ENCODE measurements at regions not wholly inside any gene's neighbourhood (a gene's known extent, or its start where the extent isn't known, plus 50 kb on each side); places are given as distances from the start of the nearest gene placed in this dataset.
A peak's percentile ranks its signal among the peaks of the same experiment; 100 is the strongest.

DNA sequence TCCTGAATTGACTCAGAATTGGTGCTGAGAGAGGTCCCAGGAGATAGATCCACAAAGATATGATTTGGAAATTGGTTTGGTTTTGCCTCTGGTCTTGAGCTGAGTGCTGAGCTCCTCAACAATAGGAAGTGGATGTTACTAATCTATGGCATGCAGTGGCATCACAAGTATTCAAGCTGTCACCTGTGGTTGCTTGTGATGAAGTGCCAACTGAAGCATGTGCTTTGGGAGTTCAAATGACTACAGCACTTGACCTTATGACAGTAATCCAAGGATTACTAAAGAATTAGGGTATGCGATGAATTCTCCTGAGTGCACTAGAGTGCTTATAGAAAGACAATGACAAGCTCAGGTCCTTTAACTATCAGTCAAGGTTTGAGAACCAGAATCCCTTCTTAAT, 406.2 kb downstream of the NOVA1 start:
- H3K9me3 ChIP-seq: no peaks in the 10 kb centered on the region
- H3F3A ChIP-seq (replicated peaks; ENCODE audit: insufficient read depth): no peaks in the 10 kb centered on the region
- H4K20me1 ChIP-seq (ENCODE audit: insufficient read depth): no peaks in the 10 kb centered on the region
- H3K4me3 ChIP-seq (ENCODE audit: low read depth in 2 of 2, low read length in 1 of 2): no peak overlapping the region
- H3K9ac ChIP-seq: no peak overlapping the region
- no peak for DNase-seq
- H3K79me2 ChIP-seq (ENCODE audit: insufficient read depth): no peaks in the 10 kb centered on the region
- 92% methylated on average over 1 of the region's 1 CpG for WGBS (ENCODE audit: low lambda C conversion rate)
- no peak overlapping the region for H3K27ac ChIP-seq (ENCODE audit: low read depth in 2 of 2, low read length in 1 of 2)
- TF ChIP-seq GATA2 (CRISPR knock-in tag; IDR thresholded peaks at IDR 0.05) (no peak), USF2 (IDR thresholded peaks at IDR 0.05; ENCODE audit: borderline replicate concordance, low read depth, low read length) (no peak), YY1 (IDR thresholded peaks at IDR 0.05; ENCODE audit: low read depth) (no peak)
- TF ChIP-seq, protein P1, sequence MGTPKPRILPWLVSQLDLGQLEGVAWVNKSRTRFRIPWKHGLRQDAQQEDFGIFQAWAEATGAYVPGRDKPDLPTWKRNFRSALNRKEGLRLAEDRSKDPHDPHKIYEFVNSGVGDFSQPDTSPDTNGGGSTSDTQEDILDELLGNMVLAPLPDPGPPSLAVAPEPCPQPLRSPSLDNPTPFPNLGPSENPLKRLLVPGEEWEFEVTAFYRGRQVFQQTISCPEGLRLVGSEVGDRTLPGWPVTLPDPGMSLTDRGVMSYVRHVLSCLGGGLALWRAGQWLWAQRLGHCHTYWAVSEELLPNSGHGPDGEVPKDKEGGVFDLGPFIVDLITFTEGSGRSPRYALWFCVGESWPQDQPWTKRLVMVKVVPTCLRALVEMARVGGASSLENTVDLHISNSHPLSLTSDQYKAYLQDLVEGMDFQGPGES (IDR thresholded peaks at IDR 0.05; ENCODE audit: low read depth, low read length): no peak
- POLR2A ChIA-PET: no interaction called here
- no peak overlapping the region for H2AFZ ChIP-seq (ENCODE audit: low read depth)
- no peaks in the 10 kb centered on the region for H3K36me3 ChIP-seq (replicated peaks in 1 of 2; ENCODE audit: control insufficient read depth in 1 of 2, insufficient read depth in 2 of 2, low read length in 1 of 2)
- no peaks in the 10 kb centered on the region for H3K4me1 ChIP-seq (ENCODE audit: control insufficient read depth in 1 of 2, insufficient read depth in 2 of 2, low read depth in 1 of 2, low read length in 1 of 2)
- CTCF ChIA-PET: interaction anchor here (1.1 kb wide), 1 partner anchor 46 kb away, joined by 3 read pairs; no protein-coding TSS in a partner anchor
- no peak overlapping the region for H3K4me2 ChIP-seq
- no peaks in the 10 kb centered on the region for H3K9me2 ChIP-seq
- peaks cover 10% of the 10 kb centered on the region for H3K27me3 ChIP-seq (ENCODE audit: insufficient read depth)

GRCh38 chr14:26191123-26191522, 406.7 kb downstream of the NOVA1 start:
- no peak for DNase-seq
- H4K20me1 ChIP-seq (ENCODE audit: insufficient read depth): no peaks in the 10 kb centered on the region
- no peaks in the 10 kb centered on the region for H3F3A ChIP-seq (replicated peaks; ENCODE audit: insufficient read depth)
- no peak overlapping the region for H3K4me2 ChIP-seq
- H3K9ac ChIP-seq: no peak overlapping the region
- no peaks in the 10 kb centered on the region for H3K79me2 ChIP-seq (ENCODE audit: insufficient read depth)
- no peaks in the 10 kb centered on the region for H3K9me2 ChIP-seq
- no peak overlapping the region for H3K27ac ChIP-seq (ENCODE audit: low read depth in 2 of 2, low read length in 1 of 2)
- WGBS (ENCODE audit: low lambda C conversion rate): 5% methylated on average over 4 of the region's 4 CpGs
- H3K4me3 ChIP-seq (ENCODE audit: low read depth in 2 of 2, low read length in 1 of 2): no peak overlapping the region
- no peak overlapping the region for H2AFZ ChIP-seq (ENCODE audit: low read depth)
- ChIA-PET POLR2A (no interaction called here), CTCF (no interaction called here)
- no peaks in the 10 kb centered on the region for H3K36me3 ChIP-seq (replicated peaks in 1 of 2; ENCODE audit: control insufficient read depth in 1 of 2, insufficient read depth in 2 of 2, low read length in 1 of 2)
- TF ChIP-seq EP300 (IDR thresholded peaks at IDR 0.05; ENCODE audit: borderline replicate concordance in 1 of 2, low read depth in 1 of 2, low read length in 1 of 2): no peak
- TF ChIP-seq, protein P2, sequence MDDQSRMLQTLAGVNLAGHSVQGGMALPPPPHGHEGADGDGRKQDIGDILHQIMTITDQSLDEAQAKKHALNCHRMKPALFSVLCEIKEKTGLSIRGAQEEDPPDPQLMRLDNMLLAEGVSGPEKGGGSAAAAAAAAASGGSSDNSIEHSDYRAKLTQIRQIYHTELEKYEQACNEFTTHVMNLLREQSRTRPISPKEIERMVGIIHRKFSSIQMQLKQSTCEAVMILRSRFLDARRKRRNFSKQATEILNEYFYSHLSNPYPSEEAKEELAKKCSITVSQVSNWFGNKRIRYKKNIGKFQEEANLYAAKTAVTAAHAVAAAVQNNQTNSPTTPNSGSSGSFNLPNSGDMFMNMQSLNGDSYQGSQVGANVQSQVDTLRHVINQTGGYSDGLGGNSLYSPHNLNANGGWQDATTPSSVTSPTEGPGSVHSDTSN (IDR thresholded peaks at IDR 0.05): no peak
- TF ChIP-seq CTCF (IDR thresholded peaks at IDR 0.05): peak; percentile 32
- H3K9me3 ChIP-seq: no peaks in the 10 kb centered on the region
- H3K4me1 ChIP-seq (ENCODE audit: control insufficient read depth in 1 of 2, insufficient read depth in 2 of 2, low read depth in 1 of 2, low read length in 1 of 2): no peaks in the 10 kb centered on the region
- H3K27me3 ChIP-seq (ENCODE audit: insufficient read depth): 0 out of 2 replicates have a peak, but pooled peaks cover 8% of the 10 kb centered on the region

All from SK-N-SH (cell line).